Right renal pelvis (tissue), 4 donors: ENCODE measurements at regions not wholly inside any gene's neighbourhood (a gene's known extent, or its start where the extent isn't known, plus 50 kb on each side); places are given as distances from the start of the nearest gene placed in this dataset.
"Not testable (repeated sequence)": the region's sequence is repeated elsewhere in the genome, so short reads cannot be mapped to it uniquely, and the experiment has no call there.

Source experiments
- DNase-seq, 4 donors: peaks; one replicate each; pipeline ENCODE4 v3.0.0-alpha.2; 2013; ENCODE audit warnings: low read depth in 4 of 4, low spot score in 3 of 4, missing footprints in 1 of 4

DNA sequence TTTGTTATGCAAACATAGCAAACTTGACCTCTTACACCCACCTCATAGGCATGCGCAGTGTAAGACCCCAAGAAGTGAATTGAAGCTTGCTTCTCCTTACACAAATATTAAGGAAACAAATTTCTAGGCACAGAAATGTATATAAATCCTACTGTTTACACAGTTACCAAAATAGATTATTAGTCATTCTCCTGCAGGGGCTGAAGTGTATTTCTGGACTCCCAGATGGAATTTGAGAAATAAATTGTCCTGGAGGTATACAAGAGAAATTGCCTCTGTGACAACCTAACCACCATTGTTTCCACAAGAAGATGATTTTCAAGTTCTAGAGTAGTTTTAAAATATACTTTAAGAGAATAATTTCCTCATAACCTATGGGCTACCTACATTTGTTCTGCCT, 656.0 kb upstream of the MDGA2 start:
- no peak for DNase-seq

DNA sequence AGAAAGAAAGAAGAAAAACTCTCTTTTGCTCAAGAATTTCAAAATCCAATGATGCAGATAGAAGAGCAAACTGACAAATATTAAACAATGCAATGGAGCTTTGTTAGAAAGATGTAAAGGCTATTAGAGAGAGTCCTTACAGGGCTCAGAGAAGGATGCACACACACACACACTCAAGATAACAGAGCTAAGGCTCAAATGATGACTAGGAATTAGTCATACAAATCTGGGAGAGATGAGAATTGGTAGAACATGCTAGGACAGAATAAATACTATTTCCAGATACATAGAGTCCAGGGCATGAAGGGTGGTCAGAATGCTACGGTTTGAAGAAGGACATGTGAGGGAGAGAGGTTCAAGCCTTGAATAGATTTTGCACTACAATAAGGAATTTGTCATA, 650.1 kb upstream of the MDGA2 start:
- DNase-seq, result no peak

DNA sequence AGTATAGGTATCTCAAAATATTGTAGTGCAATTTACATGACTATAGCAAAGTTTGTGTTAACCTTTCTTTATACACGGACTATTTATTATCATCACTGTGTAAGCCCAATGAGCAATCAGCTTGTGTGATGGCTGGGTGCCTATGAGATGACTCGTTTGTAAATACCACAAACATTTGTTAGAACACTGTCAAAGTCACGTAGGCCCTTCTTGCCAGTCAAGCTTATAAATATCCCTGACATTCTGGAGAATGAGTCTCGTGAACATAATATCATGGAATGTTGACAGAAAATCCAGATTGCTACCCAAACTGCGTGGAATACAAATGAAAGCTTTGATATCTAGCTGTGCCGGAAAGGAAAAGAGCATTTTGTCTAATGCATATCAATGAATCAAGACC, 648.3 kb upstream of the MDGA2 start:
- no peak for DNase-seq

DNA sequence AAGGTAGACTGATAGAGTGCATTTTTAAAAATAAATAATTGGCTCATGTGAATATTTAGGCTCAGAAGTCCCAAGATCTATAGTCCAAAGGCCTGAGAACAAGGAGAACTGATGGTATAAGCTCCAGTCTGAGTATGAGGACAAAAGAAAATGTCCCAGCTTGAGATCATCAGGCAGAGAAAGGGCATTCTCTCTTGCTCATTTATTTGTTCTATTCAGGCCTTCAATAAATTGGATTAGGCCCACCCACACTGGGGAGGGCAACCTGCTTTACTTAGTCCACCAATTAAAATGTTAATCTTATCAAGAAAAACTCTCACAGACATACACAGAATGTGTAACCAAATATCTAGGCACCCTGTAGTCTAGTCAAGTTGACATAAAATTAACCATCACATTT, 644.4 kb upstream of the MDGA2 start:
- no peak for DNase-seq

DNA sequence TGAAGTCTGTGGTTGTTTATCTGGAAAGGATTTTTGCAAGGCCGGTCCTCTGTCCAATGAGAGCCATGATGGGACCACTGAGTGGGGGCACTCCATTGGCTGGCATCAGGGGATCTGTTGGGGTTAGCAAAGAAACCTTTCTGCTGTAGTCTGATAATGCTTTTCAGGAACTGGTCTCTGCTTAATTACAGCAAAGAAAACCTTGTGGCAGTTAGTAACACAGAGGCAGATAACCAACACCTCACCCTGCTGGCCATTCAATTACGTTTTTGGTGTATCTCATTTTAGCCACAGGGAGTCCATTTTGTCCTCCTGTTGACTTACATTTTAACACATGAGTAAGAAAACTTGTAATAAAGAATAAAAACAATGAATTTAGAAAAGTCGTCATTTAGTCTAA, 629.3 kb upstream of the MDGA2 start:
- DNase-seq, result no peak

DNA sequence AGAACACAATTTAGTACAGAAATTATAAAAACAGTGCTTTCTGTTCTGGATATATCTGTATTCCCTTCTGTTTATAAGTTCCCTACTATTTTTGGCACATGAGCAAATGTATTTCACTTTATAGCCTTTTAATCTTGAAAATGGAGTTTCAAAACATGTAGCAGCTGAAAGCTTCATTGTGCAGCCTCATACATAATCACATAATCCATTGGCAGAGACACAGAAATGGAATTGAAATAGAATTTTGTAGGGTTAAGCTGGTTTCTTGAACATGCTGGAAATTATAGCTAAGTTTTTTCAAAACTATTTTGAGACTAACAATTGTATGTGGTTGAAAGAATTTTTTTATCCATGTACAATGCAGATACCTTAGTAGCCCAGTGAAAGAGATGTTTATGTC, 614.3 kb upstream of the MDGA2 start:
- no peak for DNase-seq

DNA sequence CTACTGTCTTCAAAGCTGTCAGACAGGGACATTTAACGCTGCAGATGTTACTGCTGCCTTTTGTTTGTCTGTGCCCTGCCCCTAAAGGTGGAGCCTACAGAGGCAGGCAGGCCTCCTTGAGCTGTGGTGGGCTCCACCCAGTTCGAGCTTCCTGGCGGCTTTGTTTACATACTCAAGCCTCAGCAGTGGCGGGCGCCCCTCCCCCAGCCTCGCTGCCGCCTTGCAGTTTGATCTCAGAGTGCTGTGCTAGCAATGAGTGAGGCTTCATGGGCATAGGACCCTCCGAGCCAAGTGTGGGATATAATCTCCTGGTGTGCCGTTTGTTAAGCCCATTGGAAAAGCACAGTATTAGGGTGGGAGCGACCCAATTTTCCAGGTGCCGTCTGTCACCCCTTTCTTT, 609.8 kb upstream of the MDGA2 start:
- DNase-seq, result not testable (repeated sequence)

DNA sequence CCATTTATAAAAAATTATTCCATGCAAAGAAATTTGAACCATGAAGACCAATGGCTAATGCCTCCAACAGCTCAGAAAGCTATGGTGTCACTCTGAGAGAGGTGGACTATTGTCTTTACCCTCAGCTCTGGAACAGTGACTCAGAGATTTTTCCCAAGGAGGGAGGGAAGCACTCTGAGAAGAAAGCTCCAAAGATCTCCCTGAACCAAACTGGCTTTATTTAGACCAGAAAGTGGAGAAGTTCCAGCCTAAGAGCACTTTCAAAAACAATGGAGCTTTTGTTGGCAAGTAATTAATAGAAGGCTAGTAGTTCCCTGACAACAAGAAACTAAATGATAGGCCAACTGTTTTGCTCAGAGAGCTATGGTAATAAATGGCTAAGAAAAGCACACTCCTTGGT, 599.9 kb upstream of the MDGA2 start:
- DNase-seq, result no peak

DNA sequence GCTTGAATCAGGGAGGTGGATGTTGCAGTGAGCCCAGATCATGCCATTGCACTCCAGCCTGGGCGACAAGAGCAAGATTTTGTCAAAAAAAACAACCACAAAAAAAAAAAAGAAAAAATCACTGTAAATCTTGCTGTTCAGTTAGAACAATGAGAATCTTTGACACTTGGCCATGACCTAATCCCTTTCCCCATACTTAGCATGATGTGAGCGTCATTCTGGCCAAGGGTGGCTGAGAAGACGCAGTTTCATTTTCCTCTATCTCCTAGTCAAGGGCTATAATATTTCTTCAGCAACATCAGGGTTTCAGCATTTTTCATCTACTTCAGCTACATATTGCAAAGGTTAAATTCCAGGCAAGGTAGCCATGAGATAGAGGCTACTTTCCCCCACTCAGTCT, 599.4 kb upstream of the MDGA2 start:
- no peak for DNase-seq

DNA sequence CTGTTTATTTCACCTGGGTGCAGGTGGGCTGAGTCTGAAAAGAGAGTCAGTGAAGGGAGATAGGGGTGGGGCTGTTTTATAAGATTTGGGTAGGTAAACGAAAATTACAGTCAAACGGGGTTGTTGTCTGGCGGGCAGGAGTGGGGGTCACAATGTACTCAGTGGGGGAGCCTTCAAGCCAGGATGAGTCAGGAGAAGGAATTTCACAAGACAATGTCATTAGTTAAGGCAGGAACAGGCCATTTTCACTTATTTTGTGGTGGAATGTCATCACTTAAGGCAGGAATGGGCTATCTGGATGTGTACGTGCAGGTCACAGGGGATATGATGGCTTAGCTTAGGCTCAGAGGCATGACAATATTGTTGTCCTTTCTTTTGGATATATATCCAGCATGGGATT, 592.5 kb upstream of the MDGA2 start:
- not testable (repeated sequence) for DNase-seq

DNA sequence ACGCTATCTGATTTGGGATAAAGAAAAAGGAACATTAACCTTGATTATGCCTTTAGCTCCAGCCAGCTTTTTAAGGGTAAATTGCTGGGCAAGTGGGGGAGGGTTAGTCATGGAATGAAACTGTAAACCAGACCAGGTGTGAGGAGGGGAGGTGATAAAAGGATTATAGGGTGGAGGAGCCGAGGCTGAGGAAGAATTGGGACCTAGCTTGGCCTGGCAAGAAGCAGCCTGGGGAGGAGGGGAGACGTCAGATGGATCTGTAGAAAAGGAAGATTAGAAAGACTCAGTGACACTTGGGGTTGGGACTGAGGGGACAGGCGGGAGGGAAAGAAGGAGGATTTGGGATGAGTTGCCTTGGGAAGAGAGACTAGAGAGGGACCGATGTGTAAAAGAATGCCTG, 590.8 kb upstream of the MDGA2 start:
- not testable (repeated sequence) for DNase-seq

DNA sequence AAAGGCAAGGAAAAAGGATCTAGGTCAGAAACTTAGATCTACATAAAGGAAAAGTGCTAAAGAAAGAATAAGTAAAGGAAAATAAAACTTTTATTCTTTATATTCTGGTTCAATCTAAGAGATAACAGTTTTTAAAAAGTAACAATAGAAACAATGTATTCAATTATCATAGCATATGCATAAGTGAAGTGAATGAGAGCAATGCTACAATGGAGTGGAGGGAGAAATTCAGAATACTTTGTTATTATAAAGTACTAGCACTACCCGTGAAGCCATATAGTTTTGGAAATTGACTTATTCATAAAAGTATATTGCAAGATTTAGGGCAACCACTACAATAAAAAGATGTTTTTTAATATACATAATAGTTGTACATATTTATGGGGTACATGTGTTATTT, 586.0 kb upstream of the MDGA2 start:
- no peak for DNase-seq

DNA sequence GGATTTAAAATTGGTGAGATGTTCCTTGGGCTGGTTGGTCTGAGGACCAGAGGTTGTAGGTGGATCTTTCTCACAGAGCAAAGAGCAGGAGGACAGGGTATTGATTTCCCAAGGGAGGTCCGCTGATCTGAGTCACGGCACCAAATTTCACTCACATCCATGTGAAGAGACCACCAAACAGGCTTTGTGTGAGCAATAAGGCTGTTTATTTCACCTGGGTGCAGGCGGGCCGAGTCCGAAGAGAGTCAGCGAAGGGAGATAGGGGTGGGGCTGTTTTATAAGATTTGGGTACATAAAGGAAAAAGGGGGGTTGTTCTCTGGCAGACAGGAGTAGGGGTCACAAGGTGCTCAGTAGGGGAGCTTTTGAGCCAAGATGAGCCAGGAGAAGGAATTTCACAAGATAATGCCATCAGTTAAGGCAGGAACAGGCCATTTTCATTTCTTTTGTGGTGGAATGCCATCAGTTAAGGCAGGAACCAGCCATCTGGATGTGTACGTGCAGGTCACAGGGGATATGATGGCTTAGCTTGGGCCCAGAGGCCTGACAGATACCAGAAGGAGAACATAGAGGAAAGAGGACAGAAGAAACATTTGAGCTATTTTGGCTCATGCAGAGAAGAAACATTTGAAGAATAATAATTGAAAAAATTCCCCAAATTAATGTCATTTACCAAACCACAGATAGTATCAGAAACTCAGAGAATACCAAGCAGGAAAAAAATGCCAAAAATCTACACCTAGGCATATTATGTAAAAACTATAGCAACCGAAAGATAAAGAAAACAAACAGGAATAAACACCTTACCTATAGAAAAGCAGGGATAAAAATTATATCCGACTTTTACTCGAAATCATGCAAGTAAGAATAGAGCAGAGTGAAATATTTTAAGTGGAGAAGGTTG, 585.2 kb upstream of the MDGA2 start:
- DNase-seq, result not testable (repeated sequence)

DNA sequence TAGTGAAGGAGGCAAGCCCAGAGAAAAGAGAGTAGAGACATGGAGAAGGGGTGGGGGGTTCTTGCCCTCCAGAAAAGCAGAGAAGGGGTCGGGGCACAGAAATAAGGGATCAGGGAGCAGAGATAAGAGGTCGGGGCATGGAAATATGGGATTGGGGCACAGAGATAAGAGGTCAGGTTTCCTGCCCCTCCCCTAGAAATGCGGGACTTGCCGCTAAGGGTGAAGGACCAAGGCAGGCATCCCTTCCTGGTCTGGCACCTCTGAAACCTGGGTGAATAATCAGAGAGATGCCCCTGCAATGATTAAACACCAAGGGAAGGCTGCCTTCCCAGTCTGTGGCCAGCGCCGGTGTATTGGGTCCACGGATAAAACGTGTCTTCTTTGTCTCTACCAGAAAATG, 584.5 kb upstream of the MDGA2 start:
- DNase-seq, result not testable (repeated sequence)

DNA sequence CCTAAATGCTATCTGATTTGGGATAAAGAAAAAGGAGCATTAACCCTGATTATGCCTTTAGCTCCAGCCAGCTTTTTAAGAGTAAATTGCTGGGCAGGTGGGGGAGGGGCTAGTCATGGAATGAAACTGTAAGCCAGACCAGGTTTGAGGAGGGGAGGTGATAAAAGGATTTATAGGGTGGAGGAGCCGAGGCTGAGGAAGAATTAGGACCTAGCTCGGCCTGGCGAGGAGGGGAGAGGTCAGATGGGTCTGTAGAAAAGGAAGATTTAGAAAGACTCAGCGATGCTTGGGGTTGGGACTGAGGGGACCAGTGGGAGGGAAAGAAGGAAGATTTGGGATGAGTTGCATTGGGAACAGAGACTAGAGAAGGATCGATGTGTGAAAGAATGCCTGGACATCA, 583.8 kb upstream of the MDGA2 start:
- DNase-seq, result not testable (repeated sequence)

DNA sequence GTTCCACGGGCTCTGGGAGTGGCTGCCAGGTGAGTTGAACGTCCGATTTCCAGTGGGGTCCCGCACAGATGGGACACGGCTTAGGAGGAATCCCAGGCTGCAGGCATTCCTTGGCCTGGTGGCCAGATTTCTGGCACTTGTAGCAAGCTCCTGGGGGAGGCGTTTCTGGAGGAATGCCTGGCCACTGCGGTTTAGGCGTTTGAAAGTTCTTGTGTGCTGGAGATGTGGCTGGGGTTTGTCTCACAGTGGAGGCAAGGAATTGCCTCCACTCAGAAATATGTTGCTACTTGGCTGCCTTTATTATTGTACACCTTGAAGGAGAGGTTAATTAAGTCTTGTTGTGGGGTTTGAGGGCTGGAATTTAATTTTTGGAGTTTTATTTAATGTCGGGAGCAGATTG, 583.3 kb upstream of the MDGA2 start:
- not testable (repeated sequence) for DNase-seq

DNA sequence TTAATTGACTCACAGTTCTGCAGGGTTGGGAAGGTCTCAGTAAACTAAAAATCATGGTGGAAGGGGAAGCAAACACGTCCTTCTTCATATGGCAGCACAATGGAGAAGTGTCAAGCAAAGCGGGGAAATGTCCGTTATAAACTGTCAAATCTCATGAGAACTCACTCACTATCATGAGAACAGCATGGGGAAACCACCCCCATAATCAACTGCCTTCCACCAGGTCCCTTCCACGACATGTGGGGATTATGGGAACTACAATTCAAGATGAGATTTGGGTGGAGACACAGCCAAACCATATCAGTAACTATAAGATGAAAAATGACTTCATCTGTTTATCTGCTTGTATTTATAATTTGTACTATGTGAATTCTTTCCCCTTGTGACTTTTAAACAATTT, 577.6 kb upstream of the MDGA2 start:
- DNase-seq, result no peak

DNA sequence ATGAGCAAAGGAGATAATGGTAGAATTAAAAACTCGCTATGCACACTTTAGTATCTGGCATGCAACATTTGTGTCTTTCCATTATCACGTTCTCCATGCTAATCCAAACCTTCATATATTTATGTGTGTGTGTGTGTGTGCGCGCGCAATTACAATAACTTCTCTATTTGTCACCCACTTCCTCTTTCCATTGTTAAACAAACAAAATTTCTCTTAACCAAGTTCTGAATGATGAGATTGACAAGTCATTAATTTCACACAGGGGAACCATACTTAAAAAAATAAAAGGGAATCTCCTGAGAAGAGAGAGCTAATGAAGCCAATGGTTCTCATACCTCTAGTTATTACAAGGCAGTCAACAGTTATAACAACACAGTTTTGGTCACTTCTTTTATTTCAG, 575.9 kb upstream of the MDGA2 start:
- no peak for DNase-seq

DNA sequence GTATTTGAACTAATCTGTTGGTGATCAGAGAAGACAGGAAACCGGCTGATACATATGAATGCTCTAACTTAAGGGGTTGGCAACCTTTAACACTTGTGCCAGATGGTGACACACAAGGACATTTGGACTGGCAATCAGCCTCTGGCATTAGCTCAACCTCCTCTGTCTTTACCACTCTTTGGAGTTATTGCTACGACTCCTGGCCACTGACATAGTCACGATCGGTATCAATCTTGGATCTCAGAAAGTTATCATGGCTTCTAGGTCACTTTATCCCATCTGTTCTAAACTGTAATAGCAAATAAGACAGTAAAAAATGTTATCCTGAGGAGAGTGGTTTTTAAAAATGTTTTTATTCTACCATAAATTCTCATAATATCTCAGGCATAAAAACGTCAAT, 575.2 kb upstream of the MDGA2 start:
- DNase-seq, result no peak

DNA sequence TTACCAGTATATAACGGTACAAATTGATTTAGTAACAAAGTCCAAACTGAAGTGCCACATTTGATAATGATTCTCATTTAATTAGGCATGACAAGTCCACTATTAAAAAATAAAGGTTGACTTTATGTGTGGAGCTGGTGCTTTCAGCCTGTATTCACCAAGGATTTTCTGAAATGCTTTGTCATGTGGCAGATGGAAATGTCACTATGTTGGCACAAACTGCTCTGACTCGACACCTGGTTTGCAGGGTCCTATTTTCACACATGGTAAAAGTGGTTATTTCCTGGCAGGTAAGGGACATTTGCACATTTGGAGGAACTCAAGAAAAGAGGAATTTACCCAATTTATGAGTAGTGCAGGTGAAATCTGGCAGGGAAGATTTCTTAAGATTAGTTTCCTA, 572.6 kb upstream of the MDGA2 start:
- no peak for DNase-seq

DNA sequence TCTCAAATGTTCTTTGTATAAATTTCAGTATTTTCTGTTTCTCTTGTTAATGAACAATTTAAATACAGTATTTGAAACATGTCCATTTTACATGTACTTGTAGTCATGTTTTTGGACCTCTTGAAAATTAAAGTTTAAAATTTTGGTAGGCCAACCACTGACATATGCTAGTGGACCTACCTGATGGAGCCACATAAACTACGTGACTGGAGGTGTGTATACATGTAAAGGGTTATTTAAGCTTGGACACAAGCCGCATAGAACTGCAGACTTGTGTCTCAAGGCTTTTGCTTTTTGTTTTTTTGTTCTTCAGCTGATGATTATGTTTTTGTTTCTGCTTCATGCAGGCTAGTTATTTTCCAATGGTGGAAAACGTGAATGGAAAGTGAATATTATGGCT, 568.5 kb upstream of the MDGA2 start:
- DNase-seq, result no peak

DNA sequence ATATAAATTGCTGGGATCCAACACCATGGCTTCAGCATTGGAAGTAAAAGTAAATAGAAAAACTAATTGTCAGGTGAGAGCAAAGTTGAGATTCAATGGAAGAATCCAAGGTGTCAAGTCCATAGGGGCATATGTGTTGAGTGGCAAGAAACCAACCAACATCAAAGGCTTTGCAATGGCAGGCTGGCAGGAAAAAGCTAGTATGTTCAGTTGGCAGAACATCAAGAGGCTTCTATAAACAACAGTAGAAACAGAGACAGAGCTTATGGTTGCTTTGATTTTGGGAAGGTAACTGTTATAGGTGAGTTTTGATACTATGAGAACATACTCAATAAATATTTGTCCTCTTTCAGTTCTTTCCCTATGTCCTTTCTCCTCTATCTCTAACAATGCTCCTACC, 553.7 kb upstream of the MDGA2 start:
- DNase-seq, result no peak

DNA sequence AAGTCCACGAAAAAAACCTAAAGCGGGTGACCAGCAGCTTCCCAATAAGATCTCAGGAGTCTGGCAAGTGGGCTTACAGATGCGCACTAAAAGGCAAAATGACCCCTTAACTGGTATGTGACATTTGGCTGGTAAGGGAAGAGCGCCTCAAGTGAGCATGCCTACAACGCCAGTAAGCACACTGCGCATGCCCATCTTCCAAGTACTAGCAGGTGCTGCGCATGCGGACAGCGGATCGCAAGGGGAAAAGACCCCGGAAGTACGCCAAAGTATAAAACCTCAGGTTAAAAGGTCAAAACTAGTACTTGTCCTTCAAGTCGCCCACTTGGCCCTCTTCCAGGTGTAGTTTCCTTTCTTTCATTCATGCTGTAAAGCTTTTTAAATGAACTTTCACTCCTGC, 518.5 kb upstream of the MDGA2 start:
- no peak for DNase-seq
